ENCODE measurements at regions not wholly inside any gene's neighbourhood (a gene's known extent, or its start where the extent isn't known, plus 50 kb on each side); places are given as distances from the start of the nearest gene placed in this dataset.

GRCh38 chr6:99017150-99017549 is 69.4 kb upstream of the FBXL4 start:
- DNase-seq, result no peak
- Histone ChIP-seq H3K27me3 (ENCODE audit: insufficient read depth, low read depth) (no peaks in the 10 kb centered on the region), H3K4me1 (replicated peaks; ENCODE audit: insufficient read depth) (peaks cover 19% of the 10 kb centered on the region), H3K4me3 (no peak overlapping the region), H3K27ac (no peak overlapping the region), H4K20me1 (ENCODE audit: insufficient read depth) (no peaks in the 10 kb centered on the region), H3K4me2 (no peak overlapping the region), H3K9me2 (ENCODE audit: insufficient read depth) (no peaks in the 10 kb centered on the region), H3F3A (ENCODE audit: insufficient read depth, low read depth) (peaks cover 3% of the 10 kb centered on the region; the same call in 1 of the 2 replicates), H3K9me3 (ENCODE audit: insufficient read depth, low read depth) (no peaks in the 10 kb centered on the region), H2AFZ (no peak overlapping the region), H3K36me3 (ENCODE audit: low read depth) (no peaks in the 10 kb centered on the region), H3K79me2 (ENCODE audit: low read depth) (no peaks in the 10 kb centered on the region)
- ChIA-PET CTCF (no interaction called here), POLR2A (ENCODE audit: unreplicated experiment) (no interaction called here)
- BruUV-seq (replicated peaks), result no TSS peak
- intact Hi-C loops (cut with micrococcal nuclease; ENCODE audit: unreplicated experiment), result no loop called here
- TF ChIP-seq EZH2 (IDR thresholded peaks at IDR 0.05; ENCODE audit: low read depth), result no peak
- TF ChIP-seq CTCF (conservative IDR thresholded peaks at IDR 0.05), result no peak

DNA sequence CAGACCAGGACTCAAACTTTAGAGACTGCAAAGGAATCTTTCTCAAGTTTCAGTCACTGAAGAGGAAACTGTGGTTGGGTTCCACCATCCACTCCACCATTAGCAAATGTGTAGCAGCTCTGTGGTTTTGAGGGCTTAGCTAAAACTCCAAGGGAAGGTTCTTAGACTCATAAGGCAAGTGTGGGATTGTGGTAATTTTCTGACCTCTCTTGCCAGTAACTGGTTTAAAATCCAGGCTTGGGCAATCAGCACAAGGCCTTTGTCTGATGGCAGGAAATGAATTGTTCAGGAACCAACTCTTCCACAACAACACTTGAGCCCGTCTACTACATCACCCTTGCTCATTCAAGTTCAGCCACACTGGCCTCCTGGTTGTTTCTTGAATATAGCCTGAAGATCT is 68.6 kb upstream of the FBXL4 start:
- no peak overlapping the region for H3K4me2 ChIP-seq
- no TSS peak for BruUV-seq (replicated peaks)
- H2AFZ ChIP-seq, result no peak overlapping the region
- H3K9me2 ChIP-seq (ENCODE audit: insufficient read depth), result no peaks in the 10 kb centered on the region
- H3K79me2 ChIP-seq (ENCODE audit: low read depth), result no peaks in the 10 kb centered on the region
- no peak overlapping the region for H3K4me3 ChIP-seq
- peaks cover 19% of the 10 kb centered on the region for H3K4me1 ChIP-seq (replicated peaks; ENCODE audit: insufficient read depth)
- intact Hi-C loops (cut with micrococcal nuclease; ENCODE audit: unreplicated experiment), result no loop called here
- H3K27ac ChIP-seq, result no peak overlapping the region
- H3K27me3 ChIP-seq (ENCODE audit: insufficient read depth, low read depth), result no peaks in the 10 kb centered on the region
- H3K9me3 ChIP-seq (ENCODE audit: insufficient read depth, low read depth), result no peaks in the 10 kb centered on the region
- no peaks in the 10 kb centered on the region for H3K36me3 ChIP-seq (ENCODE audit: low read depth)
- no peaks in the 10 kb centered on the region for H4K20me1 ChIP-seq (ENCODE audit: insufficient read depth)
- peaks cover 3% of the 10 kb centered on the region; the same call in 1 of the 2 replicates for H3F3A ChIP-seq (ENCODE audit: insufficient read depth, low read depth)
- DNase-seq, result no peak
- CTCF ChIA-PET, result no interaction called here
- POLR2A ChIA-PET (ENCODE audit: unreplicated experiment), result no interaction called here
- TF ChIP-seq CTCF (conservative IDR thresholded peaks at IDR 0.05) (no peak), EZH2 (IDR thresholded peaks at IDR 0.05; ENCODE audit: low read depth) (no peak)

DNA sequence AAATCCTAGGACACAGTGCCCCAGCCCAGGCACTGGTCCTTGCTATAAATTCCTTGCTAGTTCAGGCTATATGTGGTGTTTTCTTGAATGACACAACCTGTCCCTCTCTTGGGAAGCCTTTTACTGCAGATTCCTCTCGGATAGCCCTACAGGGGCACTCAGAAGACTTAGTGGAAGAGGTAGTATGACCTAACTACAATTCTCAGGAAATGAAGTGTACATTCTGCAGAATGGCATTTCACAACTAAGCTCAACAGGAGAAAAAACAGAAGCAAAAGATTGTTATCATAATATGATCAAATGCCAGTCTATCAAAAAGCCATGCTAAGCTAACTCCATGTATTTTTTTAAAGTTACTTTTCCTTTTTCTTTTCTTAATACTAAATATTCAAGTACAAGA is 66.3 kb upstream of the FBXL4 start:
- H3K9me2 ChIP-seq (ENCODE audit: insufficient read depth), result no peaks in the 10 kb centered on the region
- no peaks in the 10 kb centered on the region for H3K79me2 ChIP-seq (ENCODE audit: low read depth)
- no peaks in the 10 kb centered on the region for H4K20me1 ChIP-seq (ENCODE audit: insufficient read depth)
- H3K4me1 ChIP-seq (replicated peaks; ENCODE audit: insufficient read depth), result peaks cover 19% of the 10 kb centered on the region
- intact Hi-C loops (cut with micrococcal nuclease; ENCODE audit: unreplicated experiment), result no loop called here
- no peaks in the 10 kb centered on the region for H3K9me3 ChIP-seq (ENCODE audit: insufficient read depth, low read depth)
- DNase-seq, result no peak
- BruUV-seq (replicated peaks), result no TSS peak
- no peak overlapping the region for H2AFZ ChIP-seq
- no peak overlapping the region for H3K4me3 ChIP-seq
- H3F3A ChIP-seq (ENCODE audit: insufficient read depth, low read depth), result peaks cover 3% of the 10 kb centered on the region; the same call in 1 of the 2 replicates
- TF ChIP-seq EZH2 (IDR thresholded peaks at IDR 0.05; ENCODE audit: low read depth), result no peak
- no peak for TF ChIP-seq CTCF (conservative IDR thresholded peaks at IDR 0.05)
- ChIA-PET CTCF (no interaction called here), POLR2A (ENCODE audit: unreplicated experiment) (no interaction called here)
- H3K36me3 ChIP-seq (ENCODE audit: low read depth), result no peaks in the 10 kb centered on the region
- no peaks in the 10 kb centered on the region for H3K27me3 ChIP-seq (ENCODE audit: insufficient read depth, low read depth)
- H3K27ac ChIP-seq, result no peak overlapping the region
- H3K4me2 ChIP-seq, result peak overlapping the region; percentile 20; the same call in 1 of the 2 replicates

Measured in PC-9 (cell line).